Activated naive CD4-positive, alpha-beta T cell treated with anti-CD3 and anti-CD28 coated beads, Interleukin-2, amount 50 U/mL, for 72 hours (primary cell): ENCODE measurements at regions not wholly inside any gene's neighbourhood (a gene's known extent, or its start where the extent isn't known, plus 50 kb on each side); places are given as distances from the start of the nearest gene placed in this dataset.

Experiments
- ATAC-seq, 2 donors: fragments of 150-1000 bp; cut with Tn5 transposase; 2 replicates each; pipeline ENCODE4 v1.10.0; 2021; ENCODE audit warnings: mild to moderate bottlenecking in 2 of 2, moderate library complexity in 2 of 2
- DNase-seq, 2 donors: peaks; one replicate each; pipeline ENCODE4 v3.0.0; 2021 to 2022; ENCODE audit warnings: low spot score in 2 of 2
- H3K27ac Mint-ChIP-seq, 2 donors: one replicate each; pipeline ENCODE4 v1.8.0; 2022; ENCODE audit warnings: mild to moderate bottlenecking in 2 of 2, mixed read lengths in 2 of 2
- H3K36me3 Mint-ChIP-seq, 2 donors: one replicate each; pipeline ENCODE4 v1.8.0; 2022; ENCODE audit warnings: mixed read lengths in 2 of 2
- H3K9me3 Mint-ChIP-seq, 2 donors: one replicate each; pipeline ENCODE4 v1.8.0; 2022; ENCODE audit warnings: mixed read lengths in 2 of 2

- Mint-ChIP-seq H3K27ac (no peak overlapping the region), H3K36me3 (no peaks in the 10 kb centered on the region), H3K9me3 (peaks cover 0 to 7% of the 10 kb centered on the region in 2 donors)
- DNase-seq (no peak), ATAC-seq (no peak)
Measured at GRCh38 chr22:49247194-49247924, 580.3 kb downstream of the BRD1 start.

- ATAC-seq (no peak), DNase-seq (no peak)
- Mint-ChIP-seq H3K27ac (no peak overlapping the region), H3K9me3 (peaks cover 0 to 7% of the 10 kb centered on the region in 2 donors), H3K36me3 (no peaks in the 10 kb centered on the region)
Measured at GRCh38 chr22:49244466-49245420, 582.9 kb downstream of the BRD1 start.

- DNase-seq (no peak), ATAC-seq (no peak)
- Mint-ChIP-seq H3K36me3 (no peaks in the 10 kb centered on the region), H3K27ac (no peak overlapping the region), H3K9me3 (peaks cover 0 to 7% of the 10 kb centered on the region in 2 donors)
Measured at GRCh38 chr22:49243965-49244364, 583.7 kb downstream of the BRD1 start.

- Mint-ChIP-seq H3K27ac (no peak overlapping the region), H3K36me3 (no peaks in the 10 kb centered on the region), H3K9me3 (peaks cover 0 to 7% of the 10 kb centered on the region in 2 donors)
- ATAC-seq (no peak), DNase-seq (no peak)
Measured at GRCh38 chr22:49243335-49243734, 584.3 kb downstream of the BRD1 start.

GRCh38 chr22:49242480-49242879 is 585.2 kb downstream of the BRD1 start:
- DNase-seq (no peak), ATAC-seq (no peak)
- H3K36me3 Mint-ChIP-seq = no peaks in the 10 kb centered on the region
- peaks cover 0 to 7% of the 10 kb centered on the region in 2 donors for H3K9me3 Mint-ChIP-seq
- no peak overlapping the region for H3K27ac Mint-ChIP-seq

GRCh38 chr22:49241174-49241851 is 586.4 kb downstream of the BRD1 start:
- ATAC-seq (no peak), DNase-seq (no peak)
- Mint-ChIP-seq H3K36me3 (no peaks in the 10 kb centered on the region), H3K27ac (no peak overlapping the region), H3K9me3 (peaks cover 0 to 7% of the 10 kb centered on the region in 2 donors)

GRCh38 chr22:49240472-49240871 is 587.2 kb downstream of the BRD1 start:
- Mint-ChIP-seq H3K27ac (no peak overlapping the region), H3K36me3 (no peaks in the 10 kb centered on the region), H3K9me3 (peaks cover 0 to 7% of the 10 kb centered on the region in 2 donors)
- ATAC-seq (no peak), DNase-seq (no peak)

- H3K27ac Mint-ChIP-seq = no peak overlapping the region
- peaks cover 0 to 7% of the 10 kb centered on the region in 2 donors for H3K9me3 Mint-ChIP-seq
- H3K36me3 Mint-ChIP-seq = no peaks in the 10 kb centered on the region
- no peak for DNase-seq
- ATAC-seq = no peak
Measured at GRCh38 chr22:49240016-49240380, 587.7 kb downstream of the BRD1 start.

- Mint-ChIP-seq H3K27ac (no peak overlapping the region), H3K9me3 (peaks cover 0 to 7% of the 10 kb centered on the region in 2 donors), H3K36me3 (no peaks in the 10 kb centered on the region)
- ATAC-seq (no peak), DNase-seq (no peak)
Measured at GRCh38 chr22:49239264-49240015, 588.2 kb downstream of the BRD1 start.

GRCh38 chr22:49238181-49239141 is 589.2 kb downstream of the BRD1 start:
- H3K27ac Mint-ChIP-seq = no peak overlapping the region
- no peaks in the 10 kb centered on the region for H3K36me3 Mint-ChIP-seq
- DNase-seq (no peak), ATAC-seq (no peak)
- H3K9me3 Mint-ChIP-seq = peaks cover 0 to 7% of the 10 kb centered on the region in 2 donors

- peaks cover 0 to 1% of the 10 kb centered on the region in 2 donors for H3K9me3 Mint-ChIP-seq
- no peaks in the 10 kb centered on the region for H3K36me3 Mint-ChIP-seq
- no peak for DNase-seq
- ATAC-seq = no peak
- no peak overlapping the region for H3K27ac Mint-ChIP-seq
Measured at GRCh38 chr22:49237703-49238102, 590.0 kb downstream of the BRD1 start.

GRCh38 chr22:49237279-49237678 is 590.4 kb downstream of the BRD1 start:
- Mint-ChIP-seq H3K9me3 (no peaks in the 10 kb centered on the region), H3K27ac (no peak overlapping the region), H3K36me3 (no peaks in the 10 kb centered on the region)
- DNase-seq = no peak
- no peak for ATAC-seq

- H3K36me3 Mint-ChIP-seq = no peaks in the 10 kb centered on the region
- no peak overlapping the region for H3K27ac Mint-ChIP-seq
- no peak for ATAC-seq
- no peak for DNase-seq
- H3K9me3 Mint-ChIP-seq = no peaks in the 10 kb centered on the region
Measured at GRCh38 chr22:49236541-49237075, 591.1 kb downstream of the BRD1 start.

- no peak for DNase-seq
- ATAC-seq = no peak
- H3K9me3 Mint-ChIP-seq = no peaks in the 10 kb centered on the region
- H3K36me3 Mint-ChIP-seq = no peaks in the 10 kb centered on the region
- no peak overlapping the region for H3K27ac Mint-ChIP-seq
Measured at GRCh38 chr22:49235463-49236300, 592.0 kb downstream of the BRD1 start.
